Breast epithelium (tissue), 3 donors: ENCODE measurements at regions not wholly inside any gene's neighbourhood (a gene's known extent, or its start where the extent isn't known, plus 50 kb on each side); places are given as distances from the start of the nearest gene placed in this dataset.

Source experiments
- POLR2A ChIP-seq: fragments of 450-650 bp; IDR thresholded peaks from one replicate; pipeline ENCODE4 v1.6.1; 2016; ENCODE audit warnings: antibody characterized with exemption, mild to moderate bottlenecking, moderate library complexity
- POLR2AphosphoS5 ChIP-seq, 3 donors: sonication (generic); formaldehyde crosslinking; IDR thresholded peaks; one replicate each; pipeline ENCODE4 v1.6.1; 2017; ENCODE audit warnings: antibody characterized with exemption in 3 of 3
- TF ChIP-seq, protein P1 (sequence below), 3 donors: fragments of 450-650 bp; IDR thresholded peaks; one replicate each; pipeline ENCODE4 v1.5.1; 2016 to 2017; ENCODE audit warnings: antibody characterized with exemption in 3 of 3, mild to moderate bottlenecking in 3 of 3, moderate library complexity in 3 of 3

DNA sequence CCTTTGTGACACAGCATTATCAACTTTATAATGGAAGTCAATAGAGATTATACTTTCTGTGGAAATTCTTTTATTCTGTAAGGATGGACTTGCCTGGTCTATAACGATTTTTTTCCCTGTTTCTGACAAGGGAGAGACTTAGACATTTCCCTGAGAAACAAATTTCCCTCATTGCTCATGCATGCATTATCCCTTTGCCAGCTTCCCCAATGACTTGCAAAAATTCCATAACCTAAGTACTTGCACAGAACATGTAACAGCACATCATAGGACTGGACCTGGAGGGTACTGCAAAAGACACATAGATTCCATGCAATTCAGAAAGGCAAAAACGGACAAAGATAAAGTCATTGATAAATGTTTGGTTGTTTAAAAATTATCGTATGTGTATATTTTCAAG lies 166.7 kb downstream of the FHIP1A start:
- TF ChIP-seq POLR2A (no peak), POLR2AphosphoS5 (IDR thresholded peaks at IDR 0.05) (no peak)
- TF ChIP-seq, protein P1, sequence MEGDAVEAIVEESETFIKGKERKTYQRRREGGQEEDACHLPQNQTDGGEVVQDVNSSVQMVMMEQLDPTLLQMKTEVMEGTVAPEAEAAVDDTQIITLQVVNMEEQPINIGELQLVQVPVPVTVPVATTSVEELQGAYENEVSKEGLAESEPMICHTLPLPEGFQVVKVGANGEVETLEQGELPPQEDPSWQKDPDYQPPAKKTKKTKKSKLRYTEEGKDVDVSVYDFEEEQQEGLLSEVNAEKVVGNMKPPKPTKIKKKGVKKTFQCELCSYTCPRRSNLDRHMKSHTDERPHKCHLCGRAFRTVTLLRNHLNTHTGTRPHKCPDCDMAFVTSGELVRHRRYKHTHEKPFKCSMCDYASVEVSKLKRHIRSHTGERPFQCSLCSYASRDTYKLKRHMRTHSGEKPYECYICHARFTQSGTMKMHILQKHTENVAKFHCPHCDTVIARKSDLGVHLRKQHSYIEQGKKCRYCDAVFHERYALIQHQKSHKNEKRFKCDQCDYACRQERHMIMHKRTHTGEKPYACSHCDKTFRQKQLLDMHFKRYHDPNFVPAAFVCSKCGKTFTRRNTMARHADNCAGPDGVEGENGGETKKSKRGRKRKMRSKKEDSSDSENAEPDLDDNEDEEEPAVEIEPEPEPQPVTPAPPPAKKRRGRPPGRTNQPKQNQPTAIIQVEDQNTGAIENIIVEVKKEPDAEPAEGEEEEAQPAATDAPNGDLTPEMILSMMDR (IDR thresholded peaks at IDR 0.05) = no peak
